SKM-1 treated with dmso at 0.1 percent for 144 hours (cell line): ENCODE measurements at regions not wholly inside any gene's neighbourhood (a gene's known extent, or its start where the extent isn't known, plus 50 kb on each side); places are given as distances from the start of the nearest gene placed in this dataset.
"Not testable (repeated sequence)": the region's sequence is repeated elsewhere in the genome, so short reads cannot be mapped to it uniquely, and the experiment has no call there.

ENCODE experiments used
- DNase-seq: peaks from one replicate; lab custom pipeline; 2025; ENCODE audit not compliant: unreplicated experiment; lab: John Stamatoyannopoulos, UW

- DNase-seq: no peak
These were observed 531.3 kb downstream of the RFC3 start for GRCh38 chr13:34349091-34349722.

- no peak for DNase-seq
These were observed 532.7 kb downstream of the RFC3 start for GRCh38 chr13:34350671-34351070.

- DNase-seq: no peak
These were observed 533.2 kb downstream of the RFC3 start for GRCh38 chr13:34351134-34351533.

GRCh38 chr13:34352958-34353357, 535.0 kb downstream of the RFC3 start:
- no peak for DNase-seq

GRCh38 chr13:34356686-34357434, 538.9 kb downstream of the RFC3 start:
- DNase-seq: no peak

- DNase-seq: no peak
These were observed 539.7 kb downstream of the RFC3 start for GRCh38 chr13:34357435-34358232.

- DNase-seq: no peak
These were observed 541.0 kb downstream of the RFC3 start for GRCh38 chr13:34358811-34359513.

- no peak for DNase-seq
These were observed 542.8 kb downstream of the RFC3 start for GRCh38 chr13:34360702-34361101.

GRCh38 chr13:34361560-34361959, 543.6 kb downstream of the RFC3 start:
- DNase-seq: no peak

- DNase-seq: no peak
These were observed 545.3 kb downstream of the RFC3 start for GRCh38 chr13:34363266-34363665.

GRCh38 chr13:34364633-34365032, 546.7 kb downstream of the RFC3 start:
- no peak for DNase-seq

- no peak for DNase-seq
These were observed 552.0 kb downstream of the RFC3 start for GRCh38 chr13:34369931-34370330.

- DNase-seq: no peak
These were observed 553.2 kb downstream of the RFC3 start for GRCh38 chr13:34371108-34371507.

GRCh38 chr13:34371645-34372395, 553.9 kb downstream of the RFC3 start:
- no peak for DNase-seq

- DNase-seq: no peak
These were observed 554.6 kb downstream of the RFC3 start for GRCh38 chr13:34372581-34372980.

GRCh38 chr13:34376483-34376882, 558.5 kb downstream of the RFC3 start:
- DNase-seq: no peak

- DNase-seq: no peak
These were observed 560.8 kb upstream of the NBEA start for GRCh38 chr13:34381228-34381627.

- DNase-seq: no peak
These were observed 558.3 kb upstream of the NBEA start for GRCh38 chr13:34383728-34384127.

GRCh38 chr13:34386229-34386628, 555.8 kb upstream of the NBEA start:
- not testable (repeated sequence) for DNase-seq

GRCh38 chr13:34391076-34391475, 551.0 kb upstream of the NBEA start:
- DNase-seq: no peak

GRCh38 chr13:34401696-34402095, 540.4 kb upstream of the NBEA start:
- no peak for DNase-seq
